GM23338 (cell line): ENCODE measurements at regions not wholly inside any gene's neighbourhood (a gene's known extent, or its start where the extent isn't known, plus 50 kb on each side); places are given as distances from the start of the nearest gene placed in this dataset.

Experiments used
- ATAC-seq: fragments of 200-7000 bp; cut with Tn5 transposase; 3 replicates; pipeline ENCODE4 v1.9.1; 2020
- DNase-seq: peaks from one replicate; pipeline ENCODE4 v3.0.0-alpha.2; 2015; ENCODE audit warnings: low spot score
- H2AFZ ChIP-seq: fragments of 200-600 bp; sonication (generic); 2 replicates; pipeline ENCODE4 v1.8.0; 2016; ENCODE audit warnings: antibody characterized with exemption, mild to moderate bottlenecking, moderate library complexity
- H3F3A ChIP-seq: fragments of 200-600 bp; sonication (generic); replicated peaks from 2 replicates; pipeline ENCODE4 v1.8.0; 2017; ENCODE audit warnings: antibody characterized with exemption, mixed run types, low read depth
- H3K27ac ChIP-seq: fragments of 200-600 bp; sonication (generic); 2 replicates; pipeline ENCODE4 v1.6.1; 2016; ENCODE audit warnings: low read depth
- H3K27me3 ChIP-seq: fragments of 200-600 bp; sonication (generic); 2 replicates; pipeline ENCODE4 v1.8.0; 2016; ENCODE audit warnings: mild to moderate bottlenecking, mixed run types, moderate library complexity; ENCODE audit not compliant: insufficient read depth
- H3K36me3 ChIP-seq: fragments of 200-600 bp; sonication (generic); 2 replicates; pipeline ENCODE4 v1.8.0; 2016; ENCODE audit warnings: mild to moderate bottlenecking; ENCODE audit not compliant: insufficient read depth
- H3K4me1 ChIP-seq: fragments of 200-600 bp; sonication (generic); 2 replicates; pipeline ENCODE4 v1.8.0; 2016; ENCODE audit warnings: mild to moderate bottlenecking, moderate library complexity; ENCODE audit not compliant: insufficient read depth
- H3K4me2 ChIP-seq: fragments of 200-600 bp; sonication (generic); 2 replicates; pipeline ENCODE4 v1.7.1; 2017; ENCODE audit warnings: mixed run types
- H3K4me3 ChIP-seq: fragments of 200-600 bp; sonication (generic); 2 replicates; pipeline ENCODE4 v1.6.1; 2016; ENCODE audit warnings: mixed run types
- H3K79me2 ChIP-seq: fragments of 200-600 bp; sonication (generic); replicated peaks from 2 replicates; pipeline ENCODE4 v1.8.0; 2017; ENCODE audit warnings: mild to moderate bottlenecking; ENCODE audit not compliant: insufficient read depth
- H3K9me2 ChIP-seq: fragments of 200-600 bp; sonication (generic); 2 replicates; pipeline ENCODE4 v1.8.0; 2017; ENCODE audit not compliant: insufficient read depth
- H4K20me1 ChIP-seq: fragments of 200-600 bp; sonication (generic); replicated peaks from 2 replicates; pipeline ENCODE4 v1.8.0; 2017; ENCODE audit warnings: mild to moderate bottlenecking; ENCODE audit not compliant: insufficient read depth
- H3K27ac Mint-ChIP-seq: 2 replicates; pipeline ENCODE4 v1.8.0; 2020; ENCODE audit warnings: inconsistent platforms, mild to moderate bottlenecking, moderate library complexity, mixed read lengths
- H3K27me3 Mint-ChIP-seq: 3 replicates; pipeline ENCODE4 v1.8.0; 2022; ENCODE audit warnings: low read depth, mild to moderate bottlenecking, moderate library complexity, mixed read lengths, inconsistent platforms; ENCODE audit not compliant: insufficient read depth, poor library complexity
- H3K36me3 Mint-ChIP-seq: 3 replicates; pipeline ENCODE4 v1.8.0; 2021; ENCODE audit warnings: low read depth, mild to moderate bottlenecking, inconsistent platforms, moderate library complexity, mixed read lengths
- H3K4me1 Mint-ChIP-seq: 3 replicates; pipeline ENCODE4 v1.8.0; 2020; ENCODE audit warnings: mild to moderate bottlenecking, inconsistent platforms, mixed read lengths
- H3K4me3 Mint-ChIP-seq: 3 replicates; pipeline ENCODE4 v1.8.0; 2021; ENCODE audit warnings: moderate library complexity, mild to moderate bottlenecking, inconsistent platforms, mixed read lengths
- H3K9me3 Mint-ChIP-seq: 3 replicates; pipeline ENCODE4 v1.8.0; 2020; ENCODE audit warnings: moderate library complexity, mild to moderate bottlenecking, inconsistent platforms, mixed read lengths
- CREB1 ChIP-seq: fragments of 250-450 bp; sonication (Bioruptor Pico); IDR thresholded peaks from 2 replicates; pipeline ENCODE4 v1.5.0; 2020; ENCODE audit warnings: low read depth, mild to moderate bottlenecking, moderate library complexity
- CTCF ChIP-seq, 2 experiments: fragments of 200-600 bp in 1 of 2; sonication (generic) in 1 of 2; conservative IDR thresholded peaks; 2 replicates each; pipeline versions ENCODE4 v1.5.1 to v1.6.1; 2016 to 2017; ENCODE audit warnings: antibody characterized with exemption in 2 of 2, low read depth in 2 of 2, mild to moderate bottlenecking in 2 of 2, moderate library complexity in 1 of 2
- ETS1 ChIP-seq: IDR thresholded peaks from 2 replicates; pipeline ENCODE4 v1.6.1; 2016; ENCODE audit warnings: antibody characterized with exemption
- EZH2 ChIP-seq: fragments of 200-600 bp; sonication (generic); IDR thresholded peaks from one replicate; pipeline ENCODE4 v1.8.0; 2017; ENCODE audit warnings: antibody characterized with exemption, mild to moderate bottlenecking, low read depth; ENCODE audit not compliant: unreplicated experiment
- EZH2phosphoT487 ChIP-seq: fragments of 200-600 bp; sonication (generic); IDR thresholded peaks from one replicate; pipeline ENCODE4 v1.8.1; 2018; ENCODE audit warnings: antibody characterized with exemption; ENCODE audit not compliant: unreplicated experiment
- JUNB ChIP-seq: IDR thresholded peaks from one replicate; pipeline ENCODE4 v1.6.1; 2016; ENCODE audit warnings: antibody characterized with exemption; ENCODE audit not compliant: unreplicated experiment
- NANOG ChIP-seq: IDR thresholded peaks from 2 replicates; pipeline ENCODE4 v1.6.1; 2016; ENCODE audit warnings: antibody characterized with exemption, borderline replicate concordance
- POLR2AphosphoS5 ChIP-seq: IDR thresholded peaks from 2 replicates; pipeline ENCODE4 v1.6.1; 2016; ENCODE audit warnings: antibody characterized with exemption, low read depth
- REST ChIP-seq: IDR thresholded peaks from one replicate; pipeline ENCODE4 v1.6.1; 2018; ENCODE audit warnings: antibody characterized with exemption; ENCODE audit not compliant: unreplicated experiment
- STAT1 ChIP-seq: IDR thresholded peaks from one replicate; pipeline ENCODE4 v1.6.1; 2016; ENCODE audit warnings: antibody characterized with exemption; ENCODE audit not compliant: unreplicated experiment
- ZNF114 ChIP-seq: fragments of 250-450 bp; sonication (Bioruptor Pico); IDR thresholded peaks from 2 replicates; pipeline ENCODE4 v1.5.0; 2020; ENCODE audit warnings: mild to moderate bottlenecking, moderate library complexity
- ZNF331 ChIP-seq: fragments of 250-450 bp; sonication (Bioruptor Pico); IDR thresholded peaks from 2 replicates; pipeline ENCODE4 v1.5.0; 2020; ENCODE audit warnings: low read depth, mild to moderate bottlenecking, moderate library complexity
- ZNF462 ChIP-seq: fragments of 250-450 bp; sonication (Bioruptor Pico); IDR thresholded peaks from 2 replicates; pipeline ENCODE4 v1.5.0; 2020; ENCODE audit warnings: mild to moderate bottlenecking, moderate library complexity

GRCh38 chr5:174313615-174314014, 268.1 kb downstream of the NSG2 start (continued):
- no peak for TF ChIP-seq ZNF331 (CRISPR knock-in tag)

GRCh38 chr5:174314261-174314660, 268.8 kb downstream of the NSG2 start:
- Histone ChIP-seq H3F3A (no peaks in the 10 kb centered on the region), H3K4me1 (peaks cover 3% of the 10 kb centered on the region; the same call in 1 of the 2 replicates), H3K4me3 (no peak overlapping the region), H3K27ac (no peak overlapping the region), H3K4me2 (no peak overlapping the region), H3K79me2 (no peaks in the 10 kb centered on the region), H2AFZ (no peak overlapping the region), H4K20me1 (no peaks in the 10 kb centered on the region), H3K9me2 (no peaks in the 10 kb centered on the region), H3K36me3 (no peaks in the 10 kb centered on the region), H3K27me3 (peaks cover 10% of the 10 kb centered on the region)
- no peak overlapping the region for H3K4me3 Mint-ChIP-seq
- no peak for TF ChIP-seq ZNF114
- no peak for TF ChIP-seq CREB1 (CRISPR knock-in tag)
- TF ChIP-seq REST, result no peak
- no peak for TF ChIP-seq EZH2
- no peak for TF ChIP-seq EZH2phosphoT487
- no peak for TF ChIP-seq ZNF462 (CRISPR knock-in tag)
- no peak for TF ChIP-seq ETS1
- TF ChIP-seq STAT1, result no peak
- no peak for TF ChIP-seq CTCF (conservative IDR thresholded peaks at IDR 0.05; ENCODE audit: low read depth in 2 of 2)
- no peak for TF ChIP-seq ZNF331 (CRISPR knock-in tag)
- no peak for TF ChIP-seq POLR2AphosphoS5
- TF ChIP-seq JUNB, result no peak
- no peak for TF ChIP-seq NANOG
- H3K27me3 Mint-ChIP-seq, result peaks cover 12% of the 10 kb centered on the region
- peaks cover 7% of the 10 kb centered on the region for H3K4me1 Mint-ChIP-seq
- DNase-seq (no peak), ATAC-seq (no peak)
- H3K9me3 Mint-ChIP-seq, result no peaks in the 10 kb centered on the region
- no peaks in the 10 kb centered on the region for H3K36me3 Mint-ChIP-seq
- no peak overlapping the region for H3K27ac Mint-ChIP-seq
